GM23338 (cell line): ENCODE measurements at regions not wholly inside any gene's neighbourhood (a gene's known extent, or its start where the extent isn't known, plus 50 kb on each side); places are given as distances from the start of the nearest gene placed in this dataset.
"Not testable (repeated sequence)": the region's sequence is repeated elsewhere in the genome, so short reads cannot be mapped to it uniquely, and the experiment has no call there.

Experiments
- ATAC-seq: fragments of 200-7000 bp; cut with Tn5 transposase; 3 replicates; pipeline ENCODE4 v1.9.1; 2020
- DNase-seq: peaks from one replicate; pipeline ENCODE4 v3.0.0-alpha.2; 2015; ENCODE audit warnings: low spot score
- H2AFZ ChIP-seq: fragments of 200-600 bp; sonication (generic); 2 replicates; pipeline ENCODE4 v1.8.0; 2016; ENCODE audit warnings: antibody characterized with exemption, mild to moderate bottlenecking, moderate library complexity
- H3F3A ChIP-seq: fragments of 200-600 bp; sonication (generic); replicated peaks from 2 replicates; pipeline ENCODE4 v1.8.0; 2017; ENCODE audit warnings: antibody characterized with exemption, mixed run types, low read depth
- H3K27ac ChIP-seq: fragments of 200-600 bp; sonication (generic); 2 replicates; pipeline ENCODE4 v1.6.1; 2016; ENCODE audit warnings: low read depth
- H3K27me3 ChIP-seq: fragments of 200-600 bp; sonication (generic); 2 replicates; pipeline ENCODE4 v1.8.0; 2016; ENCODE audit warnings: mild to moderate bottlenecking, mixed run types, moderate library complexity; ENCODE audit not compliant: insufficient read depth
- H3K36me3 ChIP-seq: fragments of 200-600 bp; sonication (generic); 2 replicates; pipeline ENCODE4 v1.8.0; 2016; ENCODE audit warnings: mild to moderate bottlenecking; ENCODE audit not compliant: insufficient read depth
- H3K4me1 ChIP-seq: fragments of 200-600 bp; sonication (generic); 2 replicates; pipeline ENCODE4 v1.8.0; 2016; ENCODE audit warnings: mild to moderate bottlenecking, moderate library complexity; ENCODE audit not compliant: insufficient read depth
- H3K4me2 ChIP-seq: fragments of 200-600 bp; sonication (generic); 2 replicates; pipeline ENCODE4 v1.7.1; 2017; ENCODE audit warnings: mixed run types
- H3K4me3 ChIP-seq: fragments of 200-600 bp; sonication (generic); 2 replicates; pipeline ENCODE4 v1.6.1; 2016; ENCODE audit warnings: mixed run types
- H3K79me2 ChIP-seq: fragments of 200-600 bp; sonication (generic); replicated peaks from 2 replicates; pipeline ENCODE4 v1.8.0; 2017; ENCODE audit warnings: mild to moderate bottlenecking; ENCODE audit not compliant: insufficient read depth
- H3K9me2 ChIP-seq: fragments of 200-600 bp; sonication (generic); 2 replicates; pipeline ENCODE4 v1.8.0; 2017; ENCODE audit not compliant: insufficient read depth
- H4K20me1 ChIP-seq: fragments of 200-600 bp; sonication (generic); replicated peaks from 2 replicates; pipeline ENCODE4 v1.8.0; 2017; ENCODE audit warnings: mild to moderate bottlenecking; ENCODE audit not compliant: insufficient read depth
- H3K27ac Mint-ChIP-seq: 2 replicates; pipeline ENCODE4 v1.8.0; 2020; ENCODE audit warnings: inconsistent platforms, mild to moderate bottlenecking, moderate library complexity, mixed read lengths
- H3K27me3 Mint-ChIP-seq: 3 replicates; pipeline ENCODE4 v1.8.0; 2022; ENCODE audit warnings: low read depth, mild to moderate bottlenecking, moderate library complexity, mixed read lengths, inconsistent platforms; ENCODE audit not compliant: insufficient read depth, poor library complexity
- H3K36me3 Mint-ChIP-seq: 3 replicates; pipeline ENCODE4 v1.8.0; 2021; ENCODE audit warnings: low read depth, mild to moderate bottlenecking, inconsistent platforms, moderate library complexity, mixed read lengths
- H3K4me1 Mint-ChIP-seq: 3 replicates; pipeline ENCODE4 v1.8.0; 2020; ENCODE audit warnings: mild to moderate bottlenecking, inconsistent platforms, mixed read lengths
- H3K4me3 Mint-ChIP-seq: 3 replicates; pipeline ENCODE4 v1.8.0; 2021; ENCODE audit warnings: moderate library complexity, mild to moderate bottlenecking, inconsistent platforms, mixed read lengths
- H3K9me3 Mint-ChIP-seq: 3 replicates; pipeline ENCODE4 v1.8.0; 2020; ENCODE audit warnings: moderate library complexity, mild to moderate bottlenecking, inconsistent platforms, mixed read lengths
- EZH2 ChIP-seq: fragments of 200-600 bp; sonication (generic); IDR thresholded peaks from one replicate; pipeline ENCODE4 v1.8.0; 2017; ENCODE audit warnings: antibody characterized with exemption, mild to moderate bottlenecking, low read depth; ENCODE audit not compliant: unreplicated experiment
- EZH2phosphoT487 ChIP-seq: fragments of 200-600 bp; sonication (generic); IDR thresholded peaks from one replicate; pipeline ENCODE4 v1.8.1; 2018; ENCODE audit warnings: antibody characterized with exemption; ENCODE audit not compliant: unreplicated experiment
- JUNB ChIP-seq: IDR thresholded peaks from one replicate; pipeline ENCODE4 v1.6.1; 2016; ENCODE audit warnings: antibody characterized with exemption; ENCODE audit not compliant: unreplicated experiment
- NANOG ChIP-seq: IDR thresholded peaks from 2 replicates; pipeline ENCODE4 v1.6.1; 2016; ENCODE audit warnings: antibody characterized with exemption, borderline replicate concordance
- POLR2AphosphoS5 ChIP-seq: IDR thresholded peaks from 2 replicates; pipeline ENCODE4 v1.6.1; 2016; ENCODE audit warnings: antibody characterized with exemption, low read depth
- STAT1 ChIP-seq: IDR thresholded peaks from one replicate; pipeline ENCODE4 v1.6.1; 2016; ENCODE audit warnings: antibody characterized with exemption; ENCODE audit not compliant: unreplicated experiment
- TF ChIP-seq, protein P1 (sequence below): fragments of 250-450 bp; sonication (Bioruptor Pico); IDR thresholded peaks from 2 replicates; pipeline ENCODE4 v1.5.0; 2020; ENCODE audit warnings: mild to moderate bottlenecking, moderate library complexity
- TF ChIP-seq, protein P2 (sequence below): IDR thresholded peaks from one replicate; pipeline ENCODE4 v1.6.1; 2018; ENCODE audit warnings: antibody characterized with exemption; ENCODE audit not compliant: unreplicated experiment
- TF ChIP-seq, protein P3 (sequence below): IDR thresholded peaks from 2 replicates; pipeline ENCODE4 v1.6.1; 2016; ENCODE audit warnings: antibody characterized with exemption
- TF ChIP-seq, protein P4 (sequence below), 2 experiments: fragments of 200-600 bp in 1 of 2; sonication (generic) in 1 of 2; conservative IDR thresholded peaks; 2 replicates each; pipeline versions ENCODE4 v1.5.1 to v1.6.1; 2016 to 2017; ENCODE audit warnings: antibody characterized with exemption in 2 of 2, low read depth in 2 of 2, mild to moderate bottlenecking in 2 of 2, moderate library complexity in 1 of 2

DNA sequence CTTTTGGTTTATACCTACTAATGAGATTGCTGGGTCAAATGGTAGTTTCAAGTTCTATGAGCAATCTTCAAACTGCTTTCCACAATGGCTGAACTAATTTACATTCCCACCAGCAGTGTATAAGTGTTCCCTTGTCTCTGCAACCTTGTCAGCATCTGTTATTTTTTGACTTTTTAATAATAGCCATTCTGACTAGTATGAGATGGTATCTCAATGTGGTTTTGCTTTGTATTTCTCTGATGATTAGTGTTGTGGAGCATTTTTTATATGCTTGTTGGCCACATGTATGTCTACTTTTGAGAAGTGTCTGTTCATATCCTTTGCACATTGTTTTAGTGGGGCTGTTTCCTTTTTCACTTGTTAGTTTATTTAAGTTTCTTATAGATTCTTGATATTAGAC lies 449.3 kb upstream of the ATP11B start:
- not testable (repeated sequence) for H3K27me3 ChIP-seq, H3K79me2 ChIP-seq, H3K4me3 Mint-ChIP-seq, H3K4me1 ChIP-seq, H3K9me2 ChIP-seq, H3K27me3 Mint-ChIP-seq, H3K4me2 ChIP-seq, H3F3A ChIP-seq, H3K36me3 ChIP-seq, DNase-seq, H3K4me1 Mint-ChIP-seq, H3K4me3 ChIP-seq, ATAC-seq, H3K9me3 Mint-ChIP-seq, H3K27ac ChIP-seq, H3K36me3 Mint-ChIP-seq, H2AFZ ChIP-seq, H4K20me1 ChIP-seq, H3K27ac Mint-ChIP-seq

DNA sequence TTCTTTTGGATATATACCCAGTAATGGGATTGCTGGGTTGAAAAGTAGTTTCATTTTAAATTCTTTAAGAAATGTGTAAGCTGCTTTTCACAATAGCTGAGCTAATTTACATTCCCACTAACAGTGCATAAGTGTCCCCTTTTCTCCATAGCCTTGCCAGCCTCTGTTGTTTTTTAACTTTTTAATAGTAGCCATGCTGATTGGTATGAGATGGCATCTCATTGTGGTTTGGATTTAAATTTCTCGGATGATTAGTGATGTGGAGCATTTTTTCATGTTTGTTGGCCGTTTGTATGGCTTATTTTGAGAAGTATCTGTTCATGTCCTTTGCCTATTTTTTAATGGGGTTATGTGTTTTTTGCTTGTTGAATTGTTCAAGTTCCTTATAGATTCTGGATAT lies 444.3 kb upstream of the ATP11B start:
- Histone ChIP-seq H3K4me1 (peaks cover 5% of the 10 kb centered on the region; the same call in 1 of the 2 replicates), H4K20me1 (no peaks in the 10 kb centered on the region), H3K4me3 (no peak overlapping the region), H3K9me2 (no peaks in the 10 kb centered on the region), H3K36me3 (no peaks in the 10 kb centered on the region), H2AFZ (no peak overlapping the region), H3K27me3 (no peaks in the 10 kb centered on the region), H3K4me2 (no peak overlapping the region), H3F3A (no peaks in the 10 kb centered on the region), H3K79me2 (no peaks in the 10 kb centered on the region), H3K27ac (no peak overlapping the region)
- ATAC-seq (no peak), DNase-seq (no peak)
- no peak overlapping the region for H3K27ac Mint-ChIP-seq
- H3K27me3 Mint-ChIP-seq: no peaks in the 10 kb centered on the region
- no peaks in the 10 kb centered on the region for H3K36me3 Mint-ChIP-seq
- no peak overlapping the region for H3K4me3 Mint-ChIP-seq
- no peaks in the 10 kb centered on the region; the same call in 2 of the 3 replicates for H3K9me3 Mint-ChIP-seq
- no peaks in the 10 kb centered on the region; the same call in 2 of the 3 replicates for H3K4me1 Mint-ChIP-seq
- TF ChIP-seq EZH2: no peak
- no peak for TF ChIP-seq JUNB
- TF ChIP-seq STAT1: no peak
- TF ChIP-seq, protein P1, sequence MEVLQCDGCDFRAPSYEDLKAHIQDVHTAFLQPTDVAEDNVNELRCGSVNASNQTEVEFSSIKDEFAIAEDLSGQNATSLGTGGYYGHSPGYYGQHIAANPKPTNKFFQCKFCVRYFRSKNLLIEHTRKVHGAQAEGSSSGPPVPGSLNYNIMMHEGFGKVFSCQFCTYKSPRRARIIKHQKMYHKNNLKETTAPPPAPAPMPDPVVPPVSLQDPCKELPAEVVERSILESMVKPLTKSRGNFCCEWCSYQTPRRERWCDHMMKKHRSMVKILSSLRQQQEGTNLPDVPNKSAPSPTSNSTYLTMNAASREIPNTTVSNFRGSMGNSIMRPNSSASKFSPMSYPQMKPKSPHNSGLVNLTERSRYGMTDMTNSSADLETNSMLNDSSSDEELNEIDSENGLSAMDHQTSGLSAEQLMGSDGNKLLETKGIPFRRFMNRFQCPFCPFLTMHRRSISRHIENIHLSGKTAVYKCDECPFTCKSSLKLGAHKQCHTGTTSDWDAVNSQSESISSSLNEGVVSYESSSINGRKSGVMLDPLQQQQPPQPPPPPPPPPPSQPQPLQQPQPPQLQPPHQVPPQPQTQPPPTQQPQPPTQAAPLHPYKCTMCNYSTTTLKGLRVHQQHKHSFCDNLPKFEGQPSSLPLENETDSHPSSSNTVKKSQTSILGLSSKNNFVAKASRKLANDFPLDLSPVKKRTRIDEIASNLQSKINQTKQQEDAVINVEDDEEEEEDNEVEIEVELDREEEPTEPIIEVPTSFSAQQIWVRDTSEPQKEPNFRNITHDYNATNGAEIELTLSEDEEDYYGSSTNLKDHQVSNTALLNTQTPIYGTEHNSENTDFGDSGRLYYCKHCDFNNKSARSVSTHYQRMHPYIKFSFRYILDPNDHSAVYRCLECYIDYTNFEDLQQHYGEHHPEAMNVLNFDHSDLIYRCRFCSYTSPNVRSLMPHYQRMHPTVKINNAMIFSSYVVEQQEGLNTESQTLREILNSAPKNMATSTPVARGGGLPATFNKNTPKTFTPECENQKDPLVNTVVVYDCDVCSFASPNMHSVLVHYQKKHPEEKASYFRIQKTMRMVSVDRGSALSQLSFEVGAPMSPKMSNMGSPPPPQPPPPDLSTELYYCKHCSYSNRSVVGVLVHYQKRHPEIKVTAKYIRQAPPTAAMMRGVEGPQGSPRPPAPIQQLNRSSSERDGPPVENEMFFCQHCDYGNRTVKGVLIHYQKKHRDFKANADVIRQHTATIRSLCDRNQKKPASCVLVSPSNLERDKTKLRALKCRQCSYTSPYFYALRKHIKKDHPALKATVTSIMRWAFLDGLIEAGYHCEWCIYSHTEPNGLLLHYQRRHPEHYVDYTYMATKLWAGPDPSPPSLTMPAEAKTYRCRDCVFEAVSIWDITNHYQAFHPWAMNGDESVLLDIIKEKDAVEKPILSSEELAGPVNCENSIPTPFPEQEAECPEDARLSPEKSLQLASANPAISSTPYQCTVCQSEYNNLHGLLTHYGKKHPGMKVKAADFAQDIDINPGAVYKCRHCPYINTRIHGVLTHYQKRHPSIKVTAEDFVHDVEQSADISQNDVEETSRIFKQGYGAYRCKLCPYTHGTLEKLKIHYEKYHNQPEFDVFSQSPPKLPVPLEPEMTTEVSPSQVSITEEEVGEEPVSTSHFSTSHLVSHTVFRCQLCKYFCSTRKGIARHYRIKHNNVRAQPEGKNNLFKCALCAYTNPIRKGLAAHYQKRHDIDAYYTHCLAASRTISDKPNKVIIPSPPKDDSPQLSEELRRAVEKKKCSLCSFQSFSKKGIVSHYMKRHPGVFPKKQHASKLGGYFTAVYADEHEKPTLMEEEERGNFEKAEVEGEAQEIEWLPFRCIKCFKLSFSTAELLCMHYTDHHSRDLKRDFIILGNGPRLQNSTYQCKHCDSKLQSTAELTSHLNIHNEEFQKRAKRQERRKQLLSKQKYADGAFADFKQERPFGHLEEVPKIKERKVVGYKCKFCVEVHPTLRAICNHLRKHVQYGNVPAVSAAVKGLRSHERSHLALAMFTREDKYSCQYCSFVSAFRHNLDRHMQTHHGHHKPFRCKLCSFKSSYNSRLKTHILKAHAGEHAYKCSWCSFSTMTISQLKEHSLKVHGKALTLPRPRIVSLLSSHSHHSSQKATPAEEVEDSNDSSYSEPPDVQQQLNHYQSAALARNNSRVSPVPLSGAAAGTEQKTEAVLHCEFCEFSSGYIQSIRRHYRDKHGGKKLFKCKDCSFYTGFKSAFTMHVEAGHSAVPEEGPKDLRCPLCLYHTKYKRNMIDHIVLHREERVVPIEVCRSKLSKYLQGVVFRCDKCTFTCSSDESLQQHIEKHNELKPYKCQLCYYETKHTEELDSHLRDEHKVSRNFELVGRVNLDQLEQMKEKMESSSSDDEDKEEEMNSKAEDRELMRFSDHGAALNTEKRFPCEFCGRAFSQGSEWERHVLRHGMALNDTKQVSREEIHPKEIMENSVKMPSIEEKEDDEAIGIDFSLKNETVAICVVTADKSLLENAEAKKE (CRISPR knock-in tag): no peak
- no peak for TF ChIP-seq NANOG
- no peak for TF ChIP-seq POLR2AphosphoS5
- TF ChIP-seq, protein P2, sequence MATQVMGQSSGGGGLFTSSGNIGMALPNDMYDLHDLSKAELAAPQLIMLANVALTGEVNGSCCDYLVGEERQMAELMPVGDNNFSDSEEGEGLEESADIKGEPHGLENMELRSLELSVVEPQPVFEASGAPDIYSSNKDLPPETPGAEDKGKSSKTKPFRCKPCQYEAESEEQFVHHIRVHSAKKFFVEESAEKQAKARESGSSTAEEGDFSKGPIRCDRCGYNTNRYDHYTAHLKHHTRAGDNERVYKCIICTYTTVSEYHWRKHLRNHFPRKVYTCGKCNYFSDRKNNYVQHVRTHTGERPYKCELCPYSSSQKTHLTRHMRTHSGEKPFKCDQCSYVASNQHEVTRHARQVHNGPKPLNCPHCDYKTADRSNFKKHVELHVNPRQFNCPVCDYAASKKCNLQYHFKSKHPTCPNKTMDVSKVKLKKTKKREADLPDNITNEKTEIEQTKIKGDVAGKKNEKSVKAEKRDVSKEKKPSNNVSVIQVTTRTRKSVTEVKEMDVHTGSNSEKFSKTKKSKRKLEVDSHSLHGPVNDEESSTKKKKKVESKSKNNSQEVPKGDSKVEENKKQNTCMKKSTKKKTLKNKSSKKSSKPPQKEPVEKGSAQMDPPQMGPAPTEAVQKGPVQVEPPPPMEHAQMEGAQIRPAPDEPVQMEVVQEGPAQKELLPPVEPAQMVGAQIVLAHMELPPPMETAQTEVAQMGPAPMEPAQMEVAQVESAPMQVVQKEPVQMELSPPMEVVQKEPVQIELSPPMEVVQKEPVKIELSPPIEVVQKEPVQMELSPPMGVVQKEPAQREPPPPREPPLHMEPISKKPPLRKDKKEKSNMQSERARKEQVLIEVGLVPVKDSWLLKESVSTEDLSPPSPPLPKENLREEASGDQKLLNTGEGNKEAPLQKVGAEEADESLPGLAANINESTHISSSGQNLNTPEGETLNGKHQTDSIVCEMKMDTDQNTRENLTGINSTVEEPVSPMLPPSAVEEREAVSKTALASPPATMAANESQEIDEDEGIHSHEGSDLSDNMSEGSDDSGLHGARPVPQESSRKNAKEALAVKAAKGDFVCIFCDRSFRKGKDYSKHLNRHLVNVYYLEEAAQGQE: no peak
- no peak for TF ChIP-seq EZH2phosphoT487
- TF ChIP-seq, protein P3, sequence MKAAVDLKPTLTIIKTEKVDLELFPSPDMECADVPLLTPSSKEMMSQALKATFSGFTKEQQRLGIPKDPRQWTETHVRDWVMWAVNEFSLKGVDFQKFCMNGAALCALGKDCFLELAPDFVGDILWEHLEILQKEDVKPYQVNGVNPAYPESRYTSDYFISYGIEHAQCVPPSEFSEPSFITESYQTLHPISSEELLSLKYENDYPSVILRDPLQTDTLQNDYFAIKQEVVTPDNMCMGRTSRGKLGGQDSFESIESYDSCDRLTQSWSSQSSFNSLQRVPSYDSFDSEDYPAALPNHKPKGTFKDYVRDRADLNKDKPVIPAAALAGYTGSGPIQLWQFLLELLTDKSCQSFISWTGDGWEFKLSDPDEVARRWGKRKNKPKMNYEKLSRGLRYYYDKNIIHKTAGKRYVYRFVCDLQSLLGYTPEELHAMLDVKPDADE: no peak
- TF ChIP-seq, protein P4, sequence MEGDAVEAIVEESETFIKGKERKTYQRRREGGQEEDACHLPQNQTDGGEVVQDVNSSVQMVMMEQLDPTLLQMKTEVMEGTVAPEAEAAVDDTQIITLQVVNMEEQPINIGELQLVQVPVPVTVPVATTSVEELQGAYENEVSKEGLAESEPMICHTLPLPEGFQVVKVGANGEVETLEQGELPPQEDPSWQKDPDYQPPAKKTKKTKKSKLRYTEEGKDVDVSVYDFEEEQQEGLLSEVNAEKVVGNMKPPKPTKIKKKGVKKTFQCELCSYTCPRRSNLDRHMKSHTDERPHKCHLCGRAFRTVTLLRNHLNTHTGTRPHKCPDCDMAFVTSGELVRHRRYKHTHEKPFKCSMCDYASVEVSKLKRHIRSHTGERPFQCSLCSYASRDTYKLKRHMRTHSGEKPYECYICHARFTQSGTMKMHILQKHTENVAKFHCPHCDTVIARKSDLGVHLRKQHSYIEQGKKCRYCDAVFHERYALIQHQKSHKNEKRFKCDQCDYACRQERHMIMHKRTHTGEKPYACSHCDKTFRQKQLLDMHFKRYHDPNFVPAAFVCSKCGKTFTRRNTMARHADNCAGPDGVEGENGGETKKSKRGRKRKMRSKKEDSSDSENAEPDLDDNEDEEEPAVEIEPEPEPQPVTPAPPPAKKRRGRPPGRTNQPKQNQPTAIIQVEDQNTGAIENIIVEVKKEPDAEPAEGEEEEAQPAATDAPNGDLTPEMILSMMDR (conservative IDR thresholded peaks at IDR 0.05; ENCODE audit: low read depth in 2 of 2): no peak
